ENCODE measurements at regions not wholly inside any gene's neighbourhood (a gene's known extent, or its start where the extent isn't known, plus 50 kb on each side); places are given as distances from the start of the nearest gene placed in this dataset.
"Not testable (repeated sequence)": the region's sequence is repeated elsewhere in the genome, so short reads cannot be mapped to it uniquely, and the experiment has no call there.

DNA sequence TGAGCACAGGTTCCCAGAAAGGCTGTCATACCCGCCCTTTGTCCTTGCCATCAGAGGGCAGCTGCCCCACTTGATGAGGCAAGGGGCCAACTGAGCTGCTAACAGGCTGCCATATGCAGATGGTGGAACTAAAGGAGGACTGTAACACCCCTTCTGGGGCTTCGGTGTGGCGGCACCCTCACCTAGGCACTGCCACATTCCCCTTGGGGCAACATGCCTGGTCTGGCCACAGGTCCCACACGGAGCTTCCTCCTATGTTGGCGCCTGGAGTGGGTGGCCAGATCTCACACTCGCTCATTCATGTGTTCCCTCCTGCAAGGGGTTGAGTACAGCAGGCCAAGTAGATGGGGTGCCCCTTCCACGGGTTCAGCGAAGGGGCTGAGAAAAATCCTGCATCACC is 777.4 kb upstream of the CHD1 start:
- no peak for DNase-seq

DNA sequence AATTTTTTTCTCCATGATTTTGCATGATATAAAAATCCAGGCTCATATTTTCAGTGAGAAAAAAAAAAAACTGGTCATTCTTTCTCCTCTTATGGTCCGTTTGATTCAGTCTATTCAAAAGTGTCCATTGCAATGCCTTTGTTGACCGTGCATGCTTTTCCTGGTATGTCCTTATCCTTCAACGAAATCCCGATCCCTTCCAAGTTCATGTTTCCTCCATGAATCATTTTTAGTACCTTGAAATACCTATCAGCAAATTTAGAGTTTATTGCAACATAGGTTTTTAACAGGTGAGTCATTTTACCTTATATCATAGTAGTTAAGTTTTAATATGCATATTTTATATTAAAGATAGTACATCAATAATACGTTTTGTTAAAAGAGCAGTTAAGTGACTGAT is 773.8 kb upstream of the CHD1 start:
- DNase-seq: no peak

DNA sequence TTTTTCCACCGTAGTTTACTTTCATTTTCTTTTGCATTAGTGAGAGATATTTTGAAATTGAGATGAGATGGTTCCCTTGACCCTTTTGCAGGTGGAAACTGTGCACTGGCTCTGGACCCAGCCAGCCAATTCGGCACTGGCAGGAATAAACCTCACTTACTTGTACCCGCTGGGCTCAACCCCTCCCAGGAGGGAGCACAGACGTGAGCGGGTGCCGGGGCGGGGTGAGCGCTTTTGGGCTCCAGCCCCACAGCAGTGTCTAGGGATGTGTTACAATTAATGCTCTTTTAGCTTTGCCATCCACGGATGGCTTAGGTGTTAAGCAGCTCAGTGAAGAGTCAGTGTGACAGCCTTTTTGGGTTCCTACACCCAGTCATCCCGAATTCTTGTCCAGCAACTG is 766.1 kb upstream of the CHD1 start:
- DNase-seq: no peak

DNA sequence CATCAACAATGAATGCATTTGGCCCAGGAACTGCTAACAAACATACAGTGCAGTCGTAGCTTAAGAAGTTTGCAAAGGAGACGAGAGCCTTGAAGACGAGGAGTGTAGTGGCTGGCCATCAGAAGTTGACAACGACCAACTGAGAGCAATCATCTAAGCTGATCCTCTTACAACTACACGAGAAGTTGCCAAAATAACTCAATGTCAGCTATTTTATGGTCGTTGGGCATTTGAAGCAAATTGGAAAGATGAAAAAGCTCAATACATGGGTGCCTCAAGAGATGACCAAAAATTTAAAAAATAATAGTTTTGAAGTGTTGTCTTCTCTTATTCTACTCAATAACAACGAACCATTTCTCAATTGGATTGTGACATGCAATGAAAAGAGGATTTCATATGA is 757.7 kb upstream of the CHD1 start:
- no peak for DNase-seq

DNA sequence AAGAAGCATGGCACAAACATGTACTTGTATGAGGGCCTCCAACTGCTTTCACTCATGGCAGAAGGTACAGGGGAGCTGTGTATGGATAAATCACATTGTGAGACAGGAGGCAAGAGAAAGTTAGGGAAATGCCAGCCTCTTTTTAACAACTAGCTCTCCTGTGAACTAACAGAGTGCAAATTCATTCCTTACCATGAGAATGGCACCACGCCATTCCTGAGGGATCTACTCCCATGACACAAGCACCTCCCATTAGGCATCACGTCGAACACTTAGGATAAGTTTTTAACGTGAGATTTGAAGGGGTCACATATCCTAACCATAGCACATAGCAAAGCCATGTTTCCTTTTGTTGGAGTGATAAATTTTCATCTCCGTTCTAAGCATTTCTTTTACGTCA is 747.2 kb upstream of the CHD1 start:
- DNase-seq: no peak

DNA sequence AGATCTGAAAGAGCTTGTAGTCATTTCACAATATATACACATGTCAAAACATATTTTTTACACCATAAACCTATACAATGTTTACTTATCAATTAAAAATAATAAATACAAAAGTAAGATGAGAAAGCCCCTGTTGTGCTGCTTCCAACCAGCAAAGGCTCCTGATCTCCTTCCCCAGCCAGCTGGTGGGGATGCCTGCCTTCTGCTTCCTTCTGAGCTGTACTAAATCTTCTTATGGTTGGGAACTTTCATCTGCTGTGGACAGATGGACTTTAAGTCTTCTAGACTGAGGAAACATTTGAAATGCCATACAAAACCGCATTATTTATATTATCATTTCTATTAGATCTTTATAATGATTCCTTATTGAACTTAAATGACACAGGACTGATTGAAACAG is 745.3 kb upstream of the CHD1 start:
- DNase-seq: no peak

DNA sequence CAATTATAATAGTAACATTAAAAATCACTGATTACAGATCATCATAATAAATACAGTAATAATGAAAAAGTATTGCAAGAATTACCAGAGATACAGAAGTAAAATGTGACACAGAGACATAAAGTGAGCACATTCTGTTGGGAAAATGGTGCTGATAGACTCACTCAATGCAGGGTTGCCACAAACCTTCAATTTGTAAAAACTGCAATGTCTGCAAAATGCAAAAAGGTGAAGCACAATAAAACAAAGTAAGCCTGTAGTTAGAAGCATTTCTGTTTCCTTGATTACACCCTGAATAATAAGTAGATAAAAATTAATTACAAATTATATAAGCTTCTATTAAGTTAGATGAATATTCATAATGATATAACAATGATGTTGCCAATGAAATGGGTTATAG is 736.2 kb upstream of the CHD1 start:
- DNase-seq: no peak

DNA sequence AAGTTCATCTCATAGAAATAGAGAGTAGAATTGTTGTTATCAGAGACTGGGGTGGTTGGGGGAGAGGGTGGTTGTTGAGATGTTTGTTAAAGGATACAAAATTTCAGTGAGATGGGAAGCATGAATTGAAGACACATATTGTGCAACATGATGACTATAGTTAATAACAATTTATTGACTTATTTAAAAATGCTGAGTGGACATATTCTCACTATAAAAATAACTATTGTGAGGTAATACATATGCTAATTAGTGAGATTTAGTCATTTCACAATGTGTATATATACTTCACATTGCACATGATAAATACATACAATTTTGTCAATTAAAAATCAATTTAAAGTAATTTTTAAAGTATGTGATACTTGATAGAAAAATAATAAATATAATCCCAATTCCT is 722.5 kb upstream of the CHD1 start:
- DNase-seq: no peak

DNA sequence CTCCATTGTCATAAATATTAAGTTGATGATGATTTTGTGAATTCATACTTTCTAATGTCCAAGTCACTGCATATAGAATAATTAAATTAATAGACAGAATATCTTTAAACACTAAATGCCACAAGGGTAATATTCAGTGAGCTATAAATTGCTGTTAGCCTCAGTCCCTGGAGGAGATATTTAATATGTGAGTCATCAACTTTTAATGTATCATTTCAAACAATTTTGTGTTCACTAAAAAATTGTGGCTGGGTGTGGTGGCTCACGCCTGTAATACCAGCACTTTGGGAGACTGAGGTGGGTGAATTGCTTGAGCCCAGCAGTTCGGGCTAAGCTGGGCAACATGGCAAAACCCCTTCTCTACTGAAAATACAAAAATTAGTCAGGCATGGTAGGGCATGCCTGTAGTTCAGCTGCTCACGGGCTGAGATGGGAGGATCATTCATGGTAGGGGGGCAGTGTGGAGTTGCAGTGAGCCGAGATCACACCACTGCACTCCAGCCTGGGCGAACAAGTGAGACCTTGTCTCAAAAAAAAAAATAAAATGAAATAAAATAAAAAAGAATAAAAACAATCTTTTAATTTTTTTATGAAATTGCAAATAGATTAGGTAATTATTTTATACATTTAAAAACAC is 717.3 kb upstream of the CHD1 start:
- DNase-seq: no peak

DNA sequence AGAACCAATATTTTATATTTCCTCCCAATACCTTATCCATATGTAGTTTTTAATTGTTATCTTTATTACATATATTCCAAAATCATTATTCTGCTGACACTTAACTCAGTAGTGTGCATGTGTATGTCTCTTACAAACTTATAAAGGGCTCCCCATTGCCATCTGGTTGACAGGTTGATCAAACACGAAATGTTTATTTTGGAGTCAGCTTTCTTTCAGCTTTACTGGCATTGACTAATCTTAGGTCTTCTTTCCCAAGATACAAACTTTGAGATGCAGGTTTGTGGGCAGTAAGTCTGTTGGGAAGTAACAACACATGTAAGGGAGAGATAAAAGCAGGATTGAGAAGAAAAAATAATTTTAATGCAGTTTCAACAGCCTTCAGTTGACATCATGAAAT is 716.0 kb upstream of the CHD1 start:
- no peak for DNase-seq

DNA sequence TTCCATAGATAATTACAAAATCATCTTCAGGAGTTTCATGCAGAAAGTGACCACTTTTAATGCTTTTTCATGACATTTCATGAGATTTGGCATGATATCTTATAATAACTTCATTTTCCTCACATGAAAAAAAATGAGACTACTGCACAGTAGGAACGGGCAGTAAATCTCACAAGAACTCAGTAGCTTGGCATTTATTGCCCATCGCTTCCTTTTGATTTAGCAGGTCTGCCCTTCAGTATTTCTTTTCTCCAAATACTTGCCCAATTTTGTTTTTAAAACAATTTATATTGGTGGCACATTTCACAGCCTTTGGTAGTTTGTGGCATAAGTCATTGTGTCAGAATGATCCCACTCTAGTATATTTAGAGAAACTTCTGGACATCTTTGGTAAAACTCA is 711.8 kb upstream of the CHD1 start:
- no peak for DNase-seq

DNA sequence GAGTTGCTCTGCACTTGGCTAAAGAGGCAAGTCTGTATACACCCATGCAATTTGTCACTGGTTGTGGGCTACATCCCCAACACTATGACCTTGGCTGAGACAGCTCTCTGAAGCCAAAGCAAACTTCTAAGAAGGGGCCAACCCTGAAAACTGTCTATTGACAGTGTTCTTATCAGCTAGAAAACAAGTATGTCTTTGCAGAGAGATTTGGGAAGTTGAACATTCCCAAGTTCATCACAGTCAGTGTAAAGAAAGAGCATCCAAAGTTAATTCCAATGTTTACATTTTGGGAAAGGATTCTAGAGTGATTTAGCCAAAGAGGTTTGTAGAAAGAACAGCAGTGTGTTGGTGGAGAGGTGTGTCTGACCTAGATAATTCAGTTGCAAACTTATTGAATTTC is 711.1 kb upstream of the CHD1 start:
- DNase-seq: no peak

DNA sequence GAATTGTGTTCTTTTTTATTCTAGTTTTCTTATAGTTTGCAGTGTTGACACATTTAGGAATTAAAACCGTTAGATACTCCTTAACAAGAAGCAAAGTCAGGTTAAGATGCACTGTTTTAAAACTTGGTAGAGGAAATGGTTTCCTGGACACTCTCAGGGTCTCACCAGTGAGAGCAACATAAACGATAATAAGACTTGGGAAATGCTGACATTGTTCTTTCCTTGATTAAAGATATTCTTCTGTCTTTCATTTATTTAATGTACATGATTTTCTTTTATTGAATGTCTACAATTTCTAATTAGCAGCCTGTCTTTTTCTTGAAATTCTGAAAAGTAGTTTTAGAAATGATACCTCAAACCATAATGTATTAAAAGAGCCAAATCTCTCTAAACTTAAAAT is 707.9 kb upstream of the CHD1 start:
- no peak for DNase-seq

DNA sequence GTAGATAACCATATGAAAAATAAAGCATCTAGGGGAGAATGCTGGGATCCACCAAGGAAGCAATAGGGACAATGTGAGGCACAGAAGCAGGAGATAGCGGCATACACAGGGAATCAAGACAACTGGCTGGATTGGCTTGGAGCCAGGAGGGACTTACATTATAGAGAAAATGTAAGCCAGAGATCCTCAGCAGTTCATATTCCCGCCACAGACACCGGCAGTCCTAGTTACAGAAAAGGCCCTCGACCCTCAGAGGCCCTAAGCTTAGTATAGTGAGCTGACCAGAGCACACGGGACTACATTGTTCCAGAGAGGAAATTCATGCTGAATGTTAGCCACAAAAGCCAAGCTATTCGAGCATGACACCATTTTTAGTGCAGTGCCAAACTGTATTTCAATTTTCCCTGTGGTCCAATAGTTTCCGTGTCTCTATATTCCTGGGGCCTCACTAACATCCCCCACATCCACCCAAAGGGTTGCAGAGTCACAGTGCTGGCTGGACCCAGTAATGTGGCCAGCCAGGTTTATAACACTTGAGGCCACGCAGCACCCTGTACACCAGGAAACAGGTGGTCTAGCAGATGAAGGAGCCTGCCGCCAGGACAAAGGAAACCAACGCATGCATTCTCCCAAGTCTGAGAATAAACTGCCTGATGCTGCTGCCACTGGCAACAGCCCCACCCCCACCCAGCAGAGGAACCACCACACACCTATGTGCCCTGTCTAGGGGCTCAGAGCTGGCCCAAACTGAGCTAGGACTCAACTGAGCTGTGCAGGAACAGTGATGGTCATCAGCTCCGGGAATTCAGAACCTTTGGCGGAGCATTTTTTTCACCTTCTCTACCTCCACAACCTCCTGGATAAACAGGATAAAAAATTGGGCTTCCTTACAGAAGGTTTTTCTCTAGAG is 693.2 kb upstream of the CHD1 start:
- no peak for DNase-seq

DNA sequence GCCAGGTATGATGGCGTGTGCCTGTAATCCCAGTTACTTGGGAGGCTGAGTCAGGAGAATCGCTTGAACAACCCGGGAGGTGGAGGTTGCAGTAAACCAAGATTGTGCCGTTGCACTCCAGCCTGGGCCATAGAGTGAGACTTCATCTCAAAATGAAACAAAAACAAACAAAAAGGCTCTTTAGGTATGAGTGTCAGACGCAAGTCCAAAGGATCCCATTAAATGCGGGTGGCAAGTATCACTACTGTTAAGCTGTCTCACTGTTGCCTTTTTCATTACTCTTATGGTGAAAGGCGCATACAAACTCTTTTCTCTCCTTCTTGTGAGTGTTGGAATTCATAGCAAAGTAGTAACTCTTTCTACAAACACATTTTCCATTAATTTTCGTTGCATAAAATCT is 688.5 kb upstream of the CHD1 start:
- DNase-seq: no peak

DNA sequence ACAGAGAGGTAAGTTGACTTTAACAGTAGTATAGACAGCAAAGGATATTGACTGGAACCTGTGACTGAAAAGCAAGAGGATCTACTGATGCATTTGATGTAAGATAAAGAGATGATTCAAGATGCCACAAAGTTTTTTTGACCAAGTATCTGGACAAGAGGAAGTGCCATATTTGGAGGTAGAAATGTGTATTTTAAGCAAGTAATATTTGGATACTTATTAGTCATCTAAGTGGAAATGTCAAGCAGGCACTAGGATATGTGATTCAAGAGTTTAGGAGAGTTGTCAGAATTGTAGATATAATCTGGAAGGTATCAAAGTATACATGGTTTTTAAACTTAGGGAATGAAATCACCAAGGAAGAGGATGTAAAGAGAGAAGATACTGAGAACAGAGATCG is 686.1 kb upstream of the CHD1 start:
- no peak for DNase-seq

DNA sequence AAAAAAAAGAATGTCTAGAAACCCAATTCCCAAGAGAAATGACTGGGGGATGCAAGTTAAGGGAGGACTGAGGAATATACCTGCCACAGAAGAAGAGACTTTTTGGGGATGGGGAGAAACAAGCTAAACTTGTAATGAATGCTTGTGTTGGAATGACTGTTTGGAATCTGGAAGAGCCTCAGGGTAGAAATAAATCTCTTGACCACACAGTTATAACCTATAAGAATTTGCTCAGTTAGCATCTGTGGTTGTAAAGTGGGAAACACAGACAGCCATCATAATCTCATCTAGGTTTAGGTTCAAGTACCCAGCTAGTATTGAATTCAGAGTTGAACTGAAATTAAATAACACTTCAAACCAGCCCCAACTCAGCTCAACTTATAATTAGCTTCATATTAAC is 678.3 kb upstream of the CHD1 start:
- DNase-seq: no peak

DNA sequence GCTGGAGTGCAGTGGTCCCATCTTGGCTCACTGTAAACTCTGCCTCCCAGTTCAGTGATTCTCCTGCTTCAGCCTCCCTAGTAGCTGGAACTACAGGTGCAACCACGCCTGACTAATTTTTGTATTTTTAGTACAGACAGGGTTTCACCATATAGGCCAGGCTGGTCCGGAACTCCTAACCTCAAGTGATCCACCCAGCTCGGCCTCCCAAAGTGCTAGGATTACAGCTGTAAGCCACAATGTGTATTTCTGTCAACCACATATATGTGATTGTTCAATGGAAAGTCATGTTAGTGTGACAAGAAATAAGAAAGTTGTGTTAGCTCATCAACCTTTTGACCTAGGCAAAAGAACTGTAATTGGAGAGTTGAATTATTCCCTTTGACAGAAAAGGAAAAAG is 677.1 kb upstream of the CHD1 start:
- DNase-seq: no peak

DNA sequence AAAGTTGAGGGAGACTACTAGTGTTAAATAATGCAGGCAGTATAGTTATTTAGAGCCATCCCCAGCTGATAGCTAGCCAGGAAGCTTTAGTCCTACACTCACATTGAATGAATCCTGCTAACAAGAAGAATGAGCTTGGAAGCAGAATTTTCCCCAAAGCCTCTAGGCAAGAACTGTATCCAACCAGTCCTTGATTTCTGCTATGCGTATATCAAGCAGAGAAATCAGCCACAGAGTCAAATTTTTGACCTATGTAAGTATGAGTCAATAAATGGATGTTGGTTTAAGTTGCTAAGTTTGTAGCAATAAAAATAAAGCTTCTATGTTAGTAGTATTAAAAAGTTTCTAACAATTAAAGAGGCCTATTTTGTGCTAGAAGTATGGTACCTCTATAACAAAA is 672.1 kb upstream of the CHD1 start:
- no peak for DNase-seq

DNA sequence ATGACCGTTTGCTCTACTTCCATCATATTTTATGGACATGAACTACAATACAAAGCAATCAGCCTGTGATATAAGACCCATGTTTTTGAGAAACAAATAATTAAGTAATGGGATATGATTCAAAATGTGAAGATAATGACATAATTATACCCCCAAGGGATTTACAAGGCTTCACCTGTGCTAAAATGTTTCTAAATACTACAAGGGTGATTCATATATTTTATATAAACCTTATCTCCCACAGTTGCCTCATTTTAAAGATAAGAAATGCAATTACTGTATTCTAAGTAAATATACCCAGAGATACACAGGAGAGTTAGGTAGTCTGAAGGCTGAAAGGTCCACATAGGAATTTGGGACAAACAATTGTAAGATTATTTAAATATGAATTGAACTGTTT is 662.0 kb upstream of the CHD1 start:
- no peak for DNase-seq

DNA sequence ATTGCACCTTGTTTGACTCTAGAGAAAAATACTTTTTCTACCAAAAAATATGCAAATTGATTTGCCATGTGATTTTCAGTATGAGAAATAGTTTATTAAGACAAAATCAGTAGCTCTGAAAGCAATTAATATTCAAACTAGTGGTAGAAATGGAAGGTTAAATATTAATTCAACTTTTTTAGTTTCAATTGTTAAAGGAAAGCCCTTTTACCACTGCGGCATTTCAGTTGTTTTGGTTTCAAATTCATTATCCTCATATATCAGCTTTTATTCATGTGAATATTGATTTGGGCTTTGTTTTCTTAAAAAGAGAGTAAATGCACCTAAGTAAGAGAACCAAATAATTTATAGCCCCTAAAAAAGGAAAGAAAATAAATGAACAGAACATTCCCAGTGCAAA is 660.6 kb upstream of the CHD1 start:
- DNase-seq: no peak

DNA sequence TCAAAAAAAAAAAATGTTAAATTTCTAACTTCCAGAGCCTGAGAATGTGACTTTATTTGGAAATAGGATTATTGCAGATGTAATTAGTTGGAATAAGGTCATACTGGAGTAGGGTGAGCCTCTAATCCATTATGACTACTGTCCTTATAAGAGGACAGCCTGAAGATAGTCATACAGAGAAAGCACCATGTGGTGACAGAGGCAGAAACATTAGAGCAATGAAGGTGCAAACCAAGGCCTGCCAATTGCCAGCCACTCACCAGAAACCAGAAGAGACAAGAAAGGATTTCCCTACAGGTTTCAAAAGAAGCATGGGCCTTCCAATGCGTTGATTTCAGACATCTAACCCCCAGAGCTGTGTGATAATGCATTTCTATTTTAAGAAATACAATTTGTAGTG is 659.2 kb upstream of the CHD1 start:
- no peak for DNase-seq

DNA sequence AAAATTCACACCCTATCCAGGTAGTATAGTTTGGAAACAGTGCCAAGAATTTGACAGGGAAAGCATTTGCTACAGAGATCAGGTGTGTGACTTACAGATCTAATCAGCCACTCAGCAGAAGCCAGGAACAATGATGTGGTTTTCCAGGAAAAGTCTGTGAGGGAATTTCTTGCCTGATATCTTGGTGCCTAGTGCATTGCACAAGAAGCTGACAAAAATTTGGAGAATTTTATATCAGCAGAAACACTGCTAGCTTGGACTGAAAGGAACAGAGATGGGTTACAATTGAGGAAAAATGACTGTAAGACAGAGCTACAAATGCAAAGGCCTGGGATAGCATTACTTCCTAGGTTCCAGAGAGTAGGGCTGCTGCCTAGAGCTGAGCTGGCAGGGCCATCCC is 658.1 kb upstream of the CHD1 start:
- DNase-seq: no peak

DNA sequence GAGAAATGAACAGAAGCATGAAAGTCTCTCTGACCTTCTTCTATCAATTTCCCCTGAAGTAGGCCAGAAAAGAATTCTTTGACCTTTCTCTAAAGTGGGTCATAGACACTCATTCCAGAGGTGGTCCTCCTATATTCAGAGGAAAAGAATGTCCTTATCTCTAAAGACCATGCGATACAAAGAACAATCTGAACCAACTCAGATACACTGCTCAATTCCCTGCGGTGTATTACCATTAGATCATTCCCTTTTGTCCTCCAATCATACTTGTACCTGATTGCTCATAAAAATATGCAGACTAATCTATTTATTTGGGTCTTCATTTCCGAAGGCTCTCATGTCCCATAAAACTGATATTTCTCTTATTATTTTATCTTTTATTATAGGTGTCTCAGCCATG is 652.4 kb upstream of the CHD1 start:
- not testable (repeated sequence) for DNase-seq
